Renal pelvis (tissue), 1 donor: ENCODE measurements at regions not wholly inside any gene's neighbourhood (a gene's known extent, or its start where the extent isn't known, plus 50 kb on each side); places are given as distances from the start of the nearest gene placed in this dataset.

Experiments used
- DNase-seq: peaks from one replicate; pipeline ENCODE4 v3.0.0-alpha.2; 2013

GRCh38 chr6:169082817-169083507 lies 170.7 kb downstream of the THBS2 start:
- no peak for DNase-seq

GRCh38 chr6:169082093-169082492 lies 171.6 kb downstream of the THBS2 start:
- no peak for DNase-seq

- no peak for DNase-seq
Measured at GRCh38 chr6:169081248-169081647, 172.4 kb downstream of the THBS2 start.

- no peak for DNase-seq
Measured at GRCh38 chr6:169079650-169080049, 174.0 kb downstream of the THBS2 start.

GRCh38 chr6:169078399-169079145 lies 175.1 kb downstream of the THBS2 start:
- DNase-seq: no peak

- DNase-seq: no peak
Measured at GRCh38 chr6:169075915-169076654, 177.6 kb downstream of the THBS2 start.

- DNase-seq: peak; percentile 73
Measured at GRCh38 chr6:169075211-169075914, 178.3 kb downstream of the THBS2 start.

- no peak for DNase-seq
Measured at GRCh38 chr6:169074526-169074925, 179.1 kb downstream of the THBS2 start.

- DNase-seq: no peak
Measured at GRCh38 chr6:169073311-169073710, 180.3 kb downstream of the THBS2 start.

- no peak for DNase-seq
Measured at GRCh38 chr6:169072127-169073042, 181.3 kb downstream of the THBS2 start.

- no peak for DNase-seq
Measured at GRCh38 chr6:169071394-169071793, 182.3 kb downstream of the THBS2 start.

GRCh38 chr6:169070506-169071176 lies 183.0 kb downstream of the THBS2 start:
- no peak for DNase-seq

GRCh38 chr6:169069356-169069755 lies 184.3 kb downstream of the THBS2 start:
- DNase-seq: no peak

GRCh38 chr6:169064194-169064593 lies 189.5 kb downstream of the THBS2 start:
- no peak for DNase-seq

GRCh38 chr6:169062272-169062671 lies 191.4 kb downstream of the THBS2 start:
- no peak for DNase-seq

GRCh38 chr6:169058634-169059033 lies 195.0 kb downstream of the THBS2 start:
- no peak for DNase-seq

GRCh38 chr6:169052462-169052861 lies 201.2 kb downstream of the THBS2 start:
- DNase-seq: no peak

GRCh38 chr6:169051371-169051770 lies 202.3 kb downstream of the THBS2 start:
- DNase-seq: no peak

GRCh38 chr6:169048865-169049205 lies 204.8 kb downstream of the THBS2 start:
- DNase-seq: no peak

- no peak for DNase-seq
Measured at GRCh38 chr6:169048185-169048864, 205.3 kb downstream of the THBS2 start.
